HG03108 (cell line): ENCODE measurements at regions not wholly inside any gene's neighbourhood (a gene's known extent, or its start where the extent isn't known, plus 50 kb on each side); places are given as distances from the start of the nearest gene placed in this dataset.

ENCODE experiments used
- ATAC-seq: cut with Tn5 transposase; IDR thresholded peaks from one replicate; pipeline ENCODE4 v1.9.1; 2021; ENCODE audit warnings: moderate library complexity; ENCODE audit not compliant: unreplicated experiment

DNA sequence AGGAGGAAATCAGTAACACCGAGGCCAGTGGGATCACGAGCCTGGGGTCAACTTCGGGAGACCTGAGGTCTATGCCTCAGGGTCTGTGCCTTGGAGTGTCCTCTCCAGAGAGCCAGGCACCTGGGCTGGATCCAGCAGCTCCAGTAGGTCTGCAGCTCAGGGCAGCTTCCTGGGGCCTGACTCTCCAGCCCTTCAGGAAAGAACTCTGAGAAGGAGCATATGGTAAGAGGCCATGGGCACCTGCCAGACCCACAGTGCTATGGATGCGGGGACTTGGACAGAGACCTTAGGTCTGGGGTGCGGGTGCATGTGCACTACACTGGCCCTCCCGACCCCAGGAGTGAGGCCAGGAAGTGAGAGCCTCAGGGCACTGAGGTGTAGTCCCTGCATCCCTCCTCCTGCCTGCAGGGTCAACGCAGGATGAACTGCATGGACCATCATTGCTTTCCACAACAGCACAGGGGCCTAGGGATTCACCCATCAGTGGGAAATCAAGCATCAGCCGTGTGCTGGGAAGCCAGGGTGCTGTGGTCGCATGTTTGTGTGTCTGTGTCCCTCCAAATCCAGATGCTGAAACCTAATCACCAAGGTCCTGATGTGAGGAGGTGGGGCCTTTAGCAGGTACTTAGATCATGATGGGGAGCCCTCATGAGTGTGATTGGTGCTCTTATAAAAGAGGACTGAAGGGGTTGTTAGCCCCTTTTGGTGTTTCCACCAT lies 210.9 kb upstream of the CST7 start:
- ATAC-seq, result no peak

GRCh38 chr20:24738981-24739633 lies 210.0 kb upstream of the CST7 start:
- ATAC-seq, result no peak

DNA sequence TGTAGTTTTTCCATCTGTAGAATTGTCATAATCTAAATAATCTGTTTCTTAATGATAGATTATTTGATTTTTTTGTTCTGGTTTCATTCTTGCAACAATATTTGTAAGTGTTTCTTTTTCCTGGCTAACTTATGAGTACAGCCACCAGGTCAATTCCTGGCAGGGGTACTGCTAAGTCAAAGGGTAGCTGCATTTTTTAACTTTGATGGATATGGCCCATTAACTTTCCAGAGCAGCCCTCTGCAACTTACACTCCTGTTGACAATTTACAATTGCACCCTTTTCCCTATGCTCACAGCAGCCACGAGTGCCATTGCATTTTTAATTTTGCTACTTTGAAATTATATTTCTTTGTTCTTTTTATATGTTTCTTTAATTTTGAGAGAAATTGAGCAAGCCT lies 209.3 kb upstream of the CST7 start:
- no peak for ATAC-seq

DNA sequence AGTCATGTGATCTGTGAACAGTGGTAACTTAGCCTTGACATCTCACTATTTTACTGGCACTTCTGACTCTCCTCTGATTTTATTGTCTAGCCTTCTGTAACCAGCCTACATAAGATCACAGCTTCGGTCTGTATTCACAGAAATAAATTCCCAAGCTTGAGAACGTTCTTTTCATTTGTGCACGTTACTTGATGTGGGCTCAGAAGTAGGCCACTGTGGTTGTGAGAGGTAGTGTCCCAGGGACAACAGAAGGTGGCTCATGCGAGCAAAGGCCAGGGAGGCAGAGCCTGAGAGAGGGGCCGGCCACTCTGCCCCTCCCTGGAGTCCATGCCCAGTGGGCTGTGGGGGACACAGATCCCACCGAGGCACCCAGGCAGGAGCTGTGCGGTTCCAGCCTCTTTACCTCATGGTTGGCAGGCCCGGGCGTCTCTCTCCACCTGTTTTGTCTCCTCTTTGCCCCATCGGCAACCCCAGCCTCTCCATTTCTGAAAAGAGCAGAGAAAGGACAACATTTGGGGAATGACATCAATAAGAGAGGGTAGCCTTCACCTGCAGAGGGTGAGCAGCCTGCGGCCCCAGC lies 207.5 kb upstream of the CST7 start:
- ATAC-seq, result no peak

DNA sequence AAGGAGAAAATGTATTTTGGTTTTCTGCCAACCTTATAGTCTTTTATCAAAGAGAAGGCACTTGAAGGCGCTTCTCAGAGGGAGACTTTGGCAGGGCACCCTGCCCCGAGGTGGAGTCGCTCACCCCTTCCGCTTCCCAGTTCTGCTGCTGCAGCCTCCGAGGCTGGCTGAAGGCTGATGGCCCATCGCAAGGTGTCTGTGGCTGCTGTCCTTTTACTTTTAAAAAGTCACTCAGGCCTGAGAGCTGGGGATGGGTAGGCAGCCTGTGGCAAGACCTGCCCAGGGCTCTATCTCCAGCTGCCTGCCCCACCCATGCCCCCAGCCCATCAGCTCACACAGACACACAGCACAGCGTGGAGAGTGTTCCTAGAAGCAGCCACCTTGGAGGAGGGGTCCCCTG lies 206.6 kb upstream of the CST7 start:
- ATAC-seq, result no peak

GRCh38 chr20:24742989-24743388 lies 206.1 kb upstream of the CST7 start:
- ATAC-seq, result no peak

- no peak for ATAC-seq
Measured at GRCh38 chr20:24743641-24744040, 205.4 kb upstream of the CST7 start.

DNA sequence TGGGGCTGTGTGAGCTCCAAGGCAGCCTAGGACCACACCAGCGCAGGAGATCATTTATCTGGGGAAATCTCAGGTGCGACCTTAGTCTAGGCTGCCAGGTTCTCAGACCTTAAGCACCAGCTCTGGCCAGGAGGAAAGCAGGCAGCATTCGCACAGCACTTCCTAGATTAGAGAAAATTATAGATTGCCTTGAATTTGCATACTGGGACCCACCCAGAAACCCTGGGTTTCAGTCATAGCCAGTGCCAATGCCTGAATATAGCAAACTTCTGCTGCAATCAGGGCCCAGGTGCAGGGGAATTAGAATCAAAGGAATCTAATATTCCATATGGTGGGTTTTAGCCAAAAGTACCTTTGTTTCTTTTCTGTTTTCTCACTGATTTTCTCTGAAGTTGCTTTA lies 204.3 kb upstream of the CST7 start:
- ATAC-seq, result no peak

DNA sequence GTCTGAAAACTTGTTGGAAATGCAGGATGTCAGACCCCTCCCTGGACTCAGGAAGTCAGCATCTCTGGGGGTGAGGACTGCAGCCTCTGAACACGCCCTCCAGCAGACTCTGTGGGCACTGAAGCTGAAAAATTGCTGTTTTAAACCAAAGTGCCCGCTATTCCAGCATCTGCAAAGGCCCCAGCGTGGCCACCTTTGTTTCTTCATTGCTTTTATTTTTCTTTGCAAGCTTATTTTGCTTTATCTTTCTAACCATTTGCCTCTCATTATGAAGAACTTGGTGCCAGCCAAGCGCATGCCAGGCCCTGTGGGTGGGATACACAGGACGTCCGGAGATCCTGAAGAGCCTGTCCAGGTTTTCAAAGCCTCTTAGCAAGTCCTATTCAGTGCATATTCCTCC lies 203.9 kb upstream of the CST7 start:
- no peak for ATAC-seq

DNA sequence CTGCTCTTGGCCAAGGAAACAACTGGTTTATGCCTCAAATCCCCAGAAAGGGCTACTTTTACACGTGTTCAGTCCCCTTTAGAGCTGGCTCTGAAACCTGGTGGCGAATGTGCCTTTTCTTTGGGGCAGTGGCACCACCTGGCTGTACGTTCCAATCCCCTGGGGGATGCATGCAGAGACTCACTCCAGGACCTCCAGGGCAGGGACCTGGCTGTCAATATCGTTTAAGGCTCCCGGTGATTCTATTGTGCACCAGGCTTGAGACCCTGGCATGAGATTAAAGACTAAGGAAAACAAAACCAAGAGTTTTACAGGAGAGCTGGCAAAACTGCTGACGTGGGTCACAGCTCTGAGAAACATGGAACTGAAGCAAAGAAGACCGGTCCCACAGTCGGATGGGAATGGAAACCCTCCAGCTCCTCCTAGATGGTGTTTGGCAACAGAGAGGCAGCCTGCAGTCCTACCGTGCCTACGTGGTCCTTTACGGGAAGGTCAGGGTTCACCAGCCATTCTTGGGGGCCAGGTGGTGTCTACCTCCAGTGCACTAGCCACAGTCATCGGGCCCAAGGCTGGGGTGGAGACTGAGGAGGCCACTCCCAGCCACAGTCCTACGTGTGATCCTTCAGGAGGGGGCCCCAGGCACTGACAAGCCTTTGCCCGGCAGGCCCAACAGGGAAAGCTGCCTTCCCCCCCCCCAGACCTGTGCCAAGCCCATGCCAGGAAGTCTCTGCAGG lies 203.3 kb upstream of the CST7 start:
- ATAC-seq, result no peak

- no peak for ATAC-seq
Measured at GRCh38 chr20:24746351-24746685, 202.8 kb upstream of the CST7 start.

- no peak for ATAC-seq
Measured at GRCh38 chr20:24747010-24747712, 201.9 kb upstream of the CST7 start.

- ATAC-seq, result no peak
Measured at GRCh38 chr20:24747881-24748595, 201.0 kb upstream of the CST7 start.

- ATAC-seq, result no peak
Measured at GRCh38 chr20:24751551-24751950, 197.5 kb upstream of the CST7 start.

DNA sequence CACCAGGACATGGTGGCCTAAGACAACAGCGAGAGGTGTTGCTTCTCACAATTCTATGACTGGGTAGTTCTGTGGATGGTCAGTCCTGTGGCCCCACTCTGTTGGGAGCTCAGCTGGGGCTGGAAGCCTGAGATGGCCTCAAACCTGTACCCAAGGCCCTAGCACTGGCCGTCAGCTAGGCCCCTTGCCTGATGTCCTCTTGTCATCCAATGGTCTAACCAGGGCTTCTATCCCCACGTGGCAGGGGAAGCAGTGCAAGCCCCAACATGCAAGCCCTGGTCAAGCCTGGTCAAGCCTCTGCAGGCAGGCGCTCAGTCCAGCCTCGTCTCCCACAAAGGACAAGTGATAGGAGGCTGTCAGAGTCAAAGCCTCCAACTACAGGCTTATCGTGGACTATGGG lies 196.5 kb upstream of the CST7 start:
- ATAC-seq, result no peak

DNA sequence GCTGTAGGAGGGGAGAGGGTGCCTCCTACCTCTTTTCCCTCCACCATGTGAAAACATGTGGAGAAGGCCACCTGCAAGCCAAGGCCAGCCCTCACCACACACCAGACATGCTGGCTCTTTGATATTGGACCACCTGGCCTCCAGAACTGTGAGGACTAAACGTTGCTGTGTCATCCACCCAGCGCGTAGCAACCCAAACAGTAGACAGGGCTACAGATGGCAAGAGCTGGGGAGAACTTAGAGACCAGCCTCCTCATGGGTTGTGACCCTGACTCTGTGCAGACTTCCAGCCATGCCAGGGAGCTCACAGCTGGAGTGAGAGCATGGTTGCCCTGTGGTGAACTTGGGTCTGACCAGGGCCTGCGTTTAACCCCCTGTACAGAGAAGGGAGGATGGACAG lies 195.9 kb upstream of the CST7 start:
- ATAC-seq, result no peak

- no peak for ATAC-seq
Measured at GRCh38 chr20:24754691-24755090, 194.4 kb upstream of the CST7 start.

GRCh38 chr20:24755411-24755922 lies 193.6 kb upstream of the CST7 start:
- ATAC-seq, result no peak

DNA sequence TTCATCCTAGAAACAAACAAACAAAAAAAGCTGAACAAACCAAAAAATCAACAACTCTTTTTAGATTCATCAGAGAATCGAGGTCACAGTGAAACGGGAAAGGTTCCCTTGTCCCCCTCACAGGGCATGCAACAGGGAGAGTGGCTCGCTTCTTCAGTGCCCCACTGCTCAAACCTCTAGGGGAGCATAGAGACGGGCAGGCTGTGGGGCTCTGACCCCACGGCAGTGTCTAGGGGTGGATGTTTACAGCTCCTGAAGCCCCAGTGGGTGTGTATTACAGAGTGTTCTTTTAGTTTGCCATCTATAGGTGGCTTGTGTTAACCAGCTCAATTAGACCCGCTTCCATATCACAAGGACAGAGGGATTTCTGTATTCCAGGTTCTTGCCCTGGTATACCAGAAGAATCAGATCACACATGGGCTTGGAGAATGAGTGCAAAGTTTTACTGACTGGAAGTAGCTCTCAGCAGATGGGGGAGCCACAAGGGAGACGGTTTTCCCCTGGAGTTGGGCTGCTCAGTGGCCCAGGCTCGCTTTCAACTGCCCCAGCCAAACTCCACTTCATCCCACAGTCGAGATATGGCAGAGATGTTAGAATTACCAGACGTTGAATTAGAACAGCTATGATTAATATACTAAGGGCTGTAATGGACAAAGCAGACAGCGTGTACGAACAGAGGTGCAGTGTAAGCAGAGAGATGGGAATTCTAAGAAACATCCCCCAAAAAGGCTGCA lies 192.6 kb upstream of the CST7 start:
- no peak for ATAC-seq
